CD4-positive, alpha-beta T cell treated with Interleukin-1 beta for 1 hour (primary cell): ENCODE measurements at regions not wholly inside any gene's neighbourhood (a gene's known extent, or its start where the extent isn't known, plus 50 kb on each side); places are given as distances from the start of the nearest gene placed in this dataset.
A peak's percentile ranks its signal among the peaks of the same experiment; 100 is the strongest.

Experiments used
- DNase-seq, 2 donors: peaks; one replicate each; pipeline ENCODE4 v3.0.0-alpha.2; 2020 to 2022

DNA sequence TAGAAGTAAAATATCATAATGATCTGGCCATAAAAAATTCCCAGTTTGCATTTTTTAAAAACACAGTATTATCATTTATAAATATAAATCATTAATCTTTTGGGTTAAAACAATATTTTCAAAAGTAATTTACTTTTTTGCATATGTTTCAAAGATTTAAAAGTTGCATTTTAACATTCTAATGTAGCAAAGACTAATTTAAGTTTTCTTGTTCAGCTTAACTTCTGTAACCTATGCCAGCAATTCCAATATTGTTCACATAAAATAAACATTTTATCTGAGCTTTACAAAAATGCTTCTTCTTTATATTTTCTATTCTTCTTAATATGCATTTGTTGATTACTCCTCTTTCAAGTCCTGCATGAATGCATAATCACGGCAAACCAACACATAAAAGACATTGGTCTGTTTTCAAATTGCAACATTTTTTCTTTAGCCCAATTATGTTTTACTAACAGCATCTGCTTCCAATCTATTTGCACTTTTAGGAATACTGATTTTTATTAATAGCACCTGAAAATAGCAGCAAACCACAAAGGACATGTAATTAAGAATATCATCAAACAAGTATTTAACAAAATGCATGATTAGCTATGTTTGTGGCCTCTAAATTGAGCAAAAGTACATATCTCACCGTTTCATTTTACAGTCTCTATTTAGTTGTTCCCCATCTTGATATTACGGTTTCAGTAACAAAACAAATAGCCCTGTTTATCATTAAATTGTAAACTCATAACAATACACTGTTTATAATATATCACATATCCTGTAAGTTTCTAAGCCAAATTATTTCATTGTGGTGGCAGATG, 286.9 kb upstream of the NFE2L3 start:
- no peak for DNase-seq

DNA sequence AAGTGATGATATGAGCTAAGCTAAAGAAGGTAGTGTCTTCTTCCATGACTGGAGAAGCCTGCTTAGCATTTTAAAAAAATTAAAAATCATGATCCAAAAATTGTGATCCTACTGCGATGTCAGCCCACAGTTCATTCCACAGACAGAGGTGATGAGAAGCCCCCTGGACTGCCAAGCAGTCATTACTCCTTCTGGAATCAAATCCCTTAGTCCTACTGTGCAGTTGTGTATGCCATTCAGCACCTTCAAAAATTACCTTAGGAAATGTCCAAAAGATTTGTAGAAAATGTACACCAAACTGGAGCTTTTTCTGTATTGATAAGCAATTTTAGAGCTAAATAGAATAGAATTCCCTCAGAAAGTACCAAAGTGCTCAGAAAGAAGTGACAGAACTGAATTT, 283.5 kb upstream of the NFE2L3 start:
- no peak for DNase-seq

DNA sequence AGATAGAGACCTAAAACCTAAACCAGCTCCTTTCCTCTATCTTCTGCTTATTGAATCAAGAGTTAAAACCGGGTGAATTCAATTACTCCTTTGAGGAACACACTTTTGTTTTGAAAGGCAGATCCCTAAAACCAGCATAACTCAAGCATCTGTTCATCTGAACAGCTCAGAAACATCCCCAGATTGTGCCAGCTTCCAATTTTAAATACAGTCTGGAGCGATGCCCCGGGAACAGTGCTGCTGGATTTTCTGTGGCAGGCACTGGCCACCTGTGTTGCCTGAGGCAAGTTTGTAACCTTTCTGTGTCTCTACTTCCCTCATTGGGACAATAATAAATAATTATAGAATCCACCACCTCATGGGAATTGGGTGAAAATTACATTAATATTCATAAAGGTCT, 281.4 kb upstream of the NFE2L3 start:
- DNase-seq: no peak

DNA sequence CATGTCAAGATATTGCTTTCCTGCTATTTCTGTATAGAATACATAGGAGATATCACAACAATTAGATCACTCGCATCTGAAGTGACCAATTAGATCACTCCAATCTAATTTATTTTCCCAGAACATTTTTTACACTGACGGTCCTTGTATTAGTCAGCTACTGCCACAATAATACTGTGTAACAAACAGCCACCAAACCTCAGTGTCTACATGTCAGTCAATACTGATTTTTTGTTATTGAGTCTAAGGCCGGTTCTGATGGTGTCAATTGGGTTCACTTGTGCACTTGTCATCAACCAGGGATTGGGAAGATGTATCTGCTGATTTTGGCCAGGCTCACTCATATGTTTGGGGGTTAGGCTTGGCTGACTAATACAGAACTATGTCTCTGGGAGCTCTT, 275.9 kb upstream of the NFE2L3 start:
- no peak for DNase-seq

DNA sequence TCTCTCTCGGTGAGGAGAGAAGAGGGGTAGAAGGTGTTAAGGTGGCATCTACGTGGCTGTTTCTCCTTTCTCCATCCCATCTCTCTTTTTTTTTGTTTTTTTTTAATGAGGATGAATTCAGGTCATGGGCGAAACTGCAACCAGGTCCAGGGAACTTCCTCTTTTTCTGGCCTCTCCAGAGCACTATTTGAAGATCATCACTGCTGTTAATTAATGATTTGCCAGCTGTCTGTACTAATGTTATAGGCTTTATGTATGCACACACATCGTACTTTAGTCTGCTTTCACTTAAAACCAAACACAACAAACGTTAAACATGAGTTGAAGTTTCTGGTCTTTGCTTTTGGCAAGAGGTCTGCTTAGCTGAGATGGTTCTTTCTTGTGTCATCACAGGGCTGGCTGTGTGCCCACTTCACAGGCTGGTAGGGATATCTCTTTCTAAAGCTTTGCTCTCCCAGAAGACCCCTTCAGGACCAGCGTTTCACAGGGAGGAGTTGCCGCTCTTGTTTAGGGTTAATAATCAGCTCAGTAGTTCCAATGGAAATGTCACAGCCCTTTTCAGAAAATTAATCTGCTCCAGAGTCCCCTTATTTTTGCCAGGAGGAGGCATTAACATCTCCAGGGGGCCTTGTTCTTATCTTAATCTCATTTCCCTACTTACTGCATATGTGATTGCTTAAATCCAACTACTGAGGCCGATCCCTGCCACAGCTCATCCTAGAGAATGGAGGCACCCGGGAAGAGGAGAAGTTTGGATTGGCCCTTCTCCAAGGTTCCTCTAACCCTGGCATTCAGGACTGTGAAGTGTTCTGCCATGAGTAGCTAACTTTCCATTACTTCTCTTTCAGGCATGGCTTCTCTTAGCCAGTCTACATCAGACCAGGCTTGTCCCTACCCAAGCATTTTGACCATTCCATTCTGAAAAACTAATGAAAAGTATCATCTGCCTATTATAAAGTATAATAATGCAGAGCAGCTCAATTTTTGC, 273.9 kb upstream of the NFE2L3 start:
- no peak for DNase-seq

DNA sequence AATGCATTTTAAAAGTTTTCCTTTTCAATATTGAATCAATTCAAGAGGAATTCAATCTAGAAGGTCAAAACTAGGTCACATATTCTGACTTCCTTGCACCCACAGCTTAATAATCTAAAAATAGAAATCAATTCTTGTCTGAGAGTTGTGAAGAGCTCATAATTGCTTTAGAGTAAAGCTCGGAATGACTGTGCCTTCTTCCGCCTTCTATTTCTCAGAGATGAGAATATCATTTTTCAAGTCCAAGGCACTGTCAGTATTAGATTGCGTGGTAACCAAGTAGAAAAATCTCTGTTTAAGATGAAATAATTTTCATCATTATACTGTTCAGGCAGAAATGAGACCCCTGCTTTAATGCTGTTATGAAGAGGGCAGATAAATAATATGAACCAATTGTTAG, 272.2 kb upstream of the NFE2L3 start:
- no peak for DNase-seq

DNA sequence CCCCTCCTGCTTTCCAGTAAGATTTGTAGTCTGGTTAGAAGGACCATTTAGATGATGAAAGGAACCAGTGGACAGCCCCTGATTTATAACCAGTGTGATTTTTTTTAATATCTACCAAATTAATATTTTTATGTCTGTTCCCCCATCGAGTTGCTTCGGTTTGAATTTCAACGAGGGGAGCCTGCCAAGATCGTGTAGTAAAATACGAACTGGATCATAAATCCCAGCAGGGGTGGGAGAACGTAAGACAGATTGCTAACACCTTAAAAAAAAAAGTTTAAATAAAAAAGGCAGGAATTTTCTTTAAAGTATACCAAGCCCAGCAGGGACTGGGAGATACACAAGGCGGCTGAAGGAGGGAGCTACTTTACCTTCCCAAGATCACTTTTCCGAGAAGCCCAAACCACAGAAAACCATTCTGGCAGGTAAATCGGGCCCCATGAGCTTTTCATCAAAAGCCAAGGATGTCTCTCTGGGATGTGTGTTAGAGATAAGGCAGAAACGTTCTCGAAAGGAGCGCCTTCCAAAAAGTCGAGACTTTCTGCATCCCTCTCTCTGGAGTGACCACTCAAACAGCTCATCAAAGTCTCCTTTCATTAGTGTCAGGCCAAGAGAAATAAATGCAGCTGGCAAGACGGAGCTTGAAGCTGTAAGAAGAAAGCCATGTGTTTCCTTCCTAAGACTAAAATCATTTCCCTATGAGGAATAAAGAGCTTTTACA, 270.5 kb upstream of the NFE2L3 start:
- no peak for DNase-seq

DNA sequence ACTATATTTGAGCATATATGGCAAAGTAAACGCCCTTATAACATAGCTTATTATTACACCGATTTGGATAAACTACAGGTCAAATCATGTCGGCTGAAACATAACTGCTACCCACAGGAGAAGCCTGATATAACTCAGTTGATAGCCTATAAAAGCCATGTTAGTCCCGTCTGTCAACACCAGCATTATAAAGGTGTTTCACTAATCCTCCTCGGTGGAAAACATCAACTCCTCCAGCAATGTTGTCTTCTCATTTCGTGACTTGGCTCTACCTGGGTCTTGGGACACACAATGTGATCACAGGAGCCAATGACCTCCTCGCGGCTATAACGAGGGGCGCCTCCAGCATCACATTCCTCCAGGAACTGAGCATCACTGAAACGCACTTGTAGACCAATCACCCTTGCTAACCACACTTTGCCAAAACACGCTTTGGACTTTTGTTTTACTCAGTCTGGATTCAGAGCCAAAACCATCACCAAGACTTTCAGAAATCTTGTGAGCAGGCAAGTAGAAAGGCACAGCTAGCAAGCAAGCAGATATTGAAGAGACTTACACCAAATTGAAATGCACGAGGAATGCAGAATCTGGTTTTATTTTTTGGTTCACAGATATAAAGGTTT, 269.7 kb upstream of the NFE2L3 start:
- DNase-seq: no peak

DNA sequence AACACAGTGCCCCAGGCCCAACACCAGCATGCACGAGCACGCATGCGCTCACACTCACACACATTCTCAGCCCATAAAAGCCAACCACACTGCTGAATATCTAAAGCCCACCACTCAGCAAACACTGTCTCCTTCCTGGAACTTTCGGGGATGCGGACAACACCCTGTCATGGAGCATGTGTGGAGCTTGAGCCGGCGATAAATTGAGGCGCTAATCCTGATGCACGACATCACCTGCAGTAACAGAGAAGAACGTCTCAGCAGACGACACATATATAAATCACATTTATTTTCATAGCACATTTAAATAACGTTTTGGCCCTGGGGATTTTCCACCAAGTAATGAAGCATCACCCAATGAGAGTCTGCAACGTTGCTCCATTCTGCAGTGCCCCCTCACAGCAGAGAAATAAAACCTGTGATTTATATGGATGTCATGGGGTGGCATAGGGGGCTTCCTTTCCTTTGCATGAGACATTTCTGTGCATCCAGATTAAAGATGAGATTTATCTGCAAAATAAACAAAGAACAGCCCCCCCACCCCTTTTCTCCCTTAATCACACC, 267.7 kb upstream of the NFE2L3 start:
- no peak for DNase-seq

DNA sequence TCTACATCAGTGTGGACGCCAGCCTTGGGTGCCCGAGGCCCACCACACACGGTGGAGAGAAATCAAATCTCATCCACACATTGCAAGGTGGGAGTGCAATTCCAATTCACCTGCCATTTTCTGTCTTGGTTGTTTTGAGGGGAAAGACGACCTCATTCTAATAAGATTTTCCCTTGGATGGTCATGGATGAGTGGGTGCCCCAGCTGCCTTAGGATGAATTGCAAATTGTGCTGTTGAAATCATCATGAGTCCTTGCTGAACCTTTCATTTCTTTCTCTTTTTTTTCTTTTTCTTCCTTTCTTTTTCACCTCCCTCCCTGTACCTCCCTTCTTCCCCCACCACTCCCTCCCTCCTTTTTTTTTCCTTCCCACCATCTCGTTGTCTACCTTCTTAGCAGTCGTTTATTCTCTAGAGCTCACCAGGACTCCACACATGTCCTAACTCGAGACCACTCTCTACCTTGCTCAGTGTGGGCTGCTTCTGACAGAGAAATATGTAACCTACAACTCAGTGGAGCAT, 266.9 kb upstream of the NFE2L3 start:
- no peak for DNase-seq

DNA sequence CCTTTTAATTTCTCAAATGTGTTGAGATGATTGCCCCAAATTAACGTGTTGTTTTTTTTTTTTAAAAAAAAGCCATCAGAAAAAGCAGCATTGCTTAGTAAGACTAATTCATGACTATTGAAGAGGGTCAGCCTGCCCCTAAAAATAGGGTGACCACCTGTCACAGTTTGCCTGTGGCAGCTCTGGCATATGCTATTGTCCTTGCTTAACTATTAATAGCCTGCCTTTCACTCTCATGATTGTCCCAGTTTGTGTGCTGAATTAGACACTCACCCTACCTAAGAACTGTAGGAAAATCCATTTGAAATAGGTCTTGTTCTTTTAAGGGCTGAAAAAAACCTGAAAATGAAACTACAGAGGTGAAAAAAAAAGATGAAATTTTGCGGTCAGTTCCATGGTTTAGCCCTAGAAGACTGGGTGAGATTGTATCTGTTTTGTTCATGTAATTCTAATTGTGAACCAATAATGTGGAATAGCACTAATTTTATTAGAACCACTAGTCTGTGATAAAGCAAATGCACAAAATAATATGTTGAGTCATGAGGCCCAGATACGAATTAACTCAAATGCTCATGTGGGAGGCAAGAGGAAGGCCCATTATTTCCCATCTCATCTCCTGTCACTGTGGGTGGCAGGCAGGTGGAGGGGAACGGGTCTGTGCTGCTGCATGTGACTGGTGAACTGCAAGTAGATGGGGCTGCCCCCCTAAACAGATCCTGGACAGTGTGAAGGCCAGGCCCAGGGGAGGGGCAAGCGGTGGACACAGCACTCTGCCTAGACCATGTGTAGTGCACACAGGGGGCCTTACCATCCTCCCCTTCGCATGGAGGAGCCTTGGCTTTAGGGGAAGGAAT, 265.4 kb upstream of the NFE2L3 start:
- DNase-seq: no peak

DNA sequence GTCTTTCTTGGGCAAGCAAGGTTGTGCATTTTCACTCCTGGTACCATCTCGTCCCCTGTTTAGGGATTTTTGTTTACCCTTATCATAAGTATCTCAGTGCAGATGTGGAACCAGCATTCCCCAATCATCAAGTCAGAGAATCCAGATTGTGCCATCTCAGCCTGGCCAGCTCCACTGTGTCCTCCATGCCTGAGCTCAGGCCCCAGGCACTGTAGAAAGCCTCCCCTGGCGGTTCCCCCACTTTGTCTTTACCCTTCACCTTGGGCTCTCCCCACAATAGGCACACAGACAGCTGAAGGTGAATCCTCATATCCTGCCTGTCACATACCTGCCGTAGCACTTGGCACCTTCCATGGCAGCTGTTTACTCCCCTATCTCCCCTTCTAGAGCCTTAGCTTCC, 264.7 kb upstream of the NFE2L3 start:
- DNase-seq: no peak

DNA sequence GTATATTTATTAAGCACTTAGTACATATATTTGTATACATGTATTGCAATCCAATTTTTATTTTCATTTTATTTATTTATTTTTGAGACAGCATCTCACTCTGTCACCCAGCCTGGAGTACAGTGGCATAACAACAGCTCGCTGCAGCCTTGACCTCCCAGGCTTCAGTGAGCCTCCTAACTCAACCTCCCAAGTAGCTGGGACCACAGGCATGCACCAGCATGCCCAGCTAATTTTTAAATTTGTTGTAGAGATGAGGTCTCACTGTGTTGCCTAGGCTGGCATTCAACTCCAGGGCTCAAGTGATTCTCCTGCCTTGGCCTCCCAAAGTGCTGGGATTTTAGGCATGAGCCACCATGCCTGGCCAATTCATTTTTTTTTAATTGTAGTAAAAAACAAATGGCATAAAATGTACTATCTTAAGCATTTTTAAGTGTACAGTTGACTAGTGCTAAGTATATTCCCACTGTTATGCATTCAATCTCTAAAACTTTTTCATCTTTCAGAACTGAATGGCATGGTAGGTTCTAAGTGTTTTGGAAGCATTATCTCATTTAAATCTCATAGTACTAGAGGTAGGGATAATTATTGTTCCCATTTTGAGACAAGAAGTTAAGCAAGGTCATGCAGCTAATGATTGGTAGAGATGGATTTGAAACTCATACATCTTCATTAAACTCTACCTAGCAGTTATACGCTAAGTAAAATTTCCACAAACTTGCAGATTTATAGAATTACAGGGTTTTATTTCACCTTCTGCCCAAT, 264.0 kb upstream of the NFE2L3 start:
- DNase-seq: no peak

DNA sequence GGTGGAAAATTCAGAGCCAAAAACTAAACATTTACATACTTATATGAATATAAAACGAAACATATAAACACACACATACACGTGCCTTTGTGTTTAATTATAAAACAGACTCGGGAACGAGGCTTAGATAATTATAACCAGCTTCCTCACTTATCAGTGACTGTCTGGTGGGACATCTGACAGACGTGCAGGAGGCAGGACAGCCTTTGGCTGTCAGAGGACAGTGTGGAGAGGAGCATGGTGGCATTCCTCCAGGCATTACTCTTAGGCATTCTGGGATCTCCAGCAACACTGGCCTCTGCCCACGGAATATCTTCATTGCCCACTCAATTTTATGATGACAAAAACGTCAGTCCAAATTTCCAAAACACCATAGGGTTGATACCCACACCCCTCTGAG, 262.2 kb upstream of the NFE2L3 start:
- DNase-seq: no peak

DNA sequence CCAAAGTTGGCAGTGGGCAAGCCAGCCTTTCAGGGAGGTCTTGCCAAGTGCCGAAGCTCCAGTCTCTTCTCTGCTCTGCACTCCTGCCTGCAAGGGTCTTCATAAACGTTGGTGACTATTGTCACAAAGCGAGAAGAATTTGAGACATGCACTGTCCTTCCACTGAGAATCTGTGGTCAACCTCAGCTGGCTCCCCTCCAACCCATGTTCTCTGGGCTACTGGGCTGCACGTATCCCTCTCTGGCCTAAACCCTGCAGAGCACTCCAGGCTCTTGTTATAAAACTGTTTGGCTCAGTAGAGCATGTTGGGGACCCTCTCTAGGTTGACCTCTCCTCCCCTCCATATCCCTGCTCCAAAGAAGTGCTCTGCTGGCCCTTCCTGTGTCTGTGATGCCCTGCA, 260.4 kb upstream of the NFE2L3 start:
- DNase-seq: no peak

DNA sequence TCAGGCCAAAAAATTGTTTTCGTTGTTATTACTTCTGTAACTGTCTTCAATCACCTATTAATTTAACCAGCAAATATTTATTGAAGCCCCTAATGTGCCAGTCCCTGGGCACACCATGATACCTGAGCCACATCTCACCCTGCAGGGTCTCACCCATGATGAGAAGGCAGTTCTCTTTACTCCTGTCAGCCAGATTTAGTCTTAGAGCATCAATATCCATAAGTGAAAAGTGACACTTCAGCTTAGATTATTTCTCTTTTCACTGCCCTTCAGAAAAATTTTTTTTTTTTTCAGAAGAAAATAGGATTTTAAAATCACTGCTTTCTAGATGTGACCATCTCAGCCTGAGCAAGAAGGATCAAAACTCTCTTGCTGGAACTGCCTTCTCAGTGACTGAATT, 258.6 kb upstream of the NFE2L3 start:
- DNase-seq: no peak

DNA sequence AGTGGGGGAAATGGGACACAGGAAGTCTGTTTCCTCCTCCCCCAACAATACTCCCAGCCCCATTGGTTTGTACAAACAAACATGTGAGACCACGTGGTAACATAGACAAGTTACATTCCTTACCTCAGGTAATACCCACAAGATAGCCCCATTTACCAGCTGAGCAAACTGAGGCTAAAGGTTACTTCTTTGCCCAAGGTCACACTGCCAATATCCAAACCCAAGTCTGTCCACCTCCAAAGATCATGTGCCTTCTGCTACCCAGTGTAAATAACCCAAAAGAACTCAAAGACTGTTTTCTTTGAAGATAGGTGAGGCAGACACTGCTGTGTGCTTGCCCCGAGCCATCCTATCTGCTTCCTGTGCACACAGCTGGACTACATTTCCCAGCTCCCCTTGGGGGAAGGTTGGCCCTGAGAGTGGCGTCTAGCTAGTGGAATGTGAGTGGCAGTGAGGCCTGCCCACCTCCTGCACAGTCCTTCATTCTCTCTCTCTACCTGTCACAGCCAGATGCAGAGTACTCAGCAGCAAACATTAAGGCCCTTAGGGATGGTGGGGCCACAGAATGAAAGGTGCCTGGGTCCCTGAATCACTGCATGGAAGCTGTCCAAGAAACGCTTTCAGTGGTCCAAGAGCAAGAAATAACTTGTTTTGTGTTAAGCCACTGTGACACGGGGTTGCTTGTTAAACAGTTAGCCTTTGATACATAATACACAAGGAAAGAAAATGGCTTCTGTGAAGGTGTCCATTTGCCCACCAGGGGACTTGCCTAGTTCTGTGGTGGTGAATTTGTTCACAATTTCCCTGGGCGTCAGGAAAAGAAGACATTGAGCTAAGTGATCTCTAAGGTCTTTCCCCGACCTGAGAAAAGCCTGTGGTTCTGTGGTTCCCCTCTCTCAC, 257.7 kb upstream of the NFE2L3 start:
- peak; percentile 49 to 57 for DNase-seq

DNA sequence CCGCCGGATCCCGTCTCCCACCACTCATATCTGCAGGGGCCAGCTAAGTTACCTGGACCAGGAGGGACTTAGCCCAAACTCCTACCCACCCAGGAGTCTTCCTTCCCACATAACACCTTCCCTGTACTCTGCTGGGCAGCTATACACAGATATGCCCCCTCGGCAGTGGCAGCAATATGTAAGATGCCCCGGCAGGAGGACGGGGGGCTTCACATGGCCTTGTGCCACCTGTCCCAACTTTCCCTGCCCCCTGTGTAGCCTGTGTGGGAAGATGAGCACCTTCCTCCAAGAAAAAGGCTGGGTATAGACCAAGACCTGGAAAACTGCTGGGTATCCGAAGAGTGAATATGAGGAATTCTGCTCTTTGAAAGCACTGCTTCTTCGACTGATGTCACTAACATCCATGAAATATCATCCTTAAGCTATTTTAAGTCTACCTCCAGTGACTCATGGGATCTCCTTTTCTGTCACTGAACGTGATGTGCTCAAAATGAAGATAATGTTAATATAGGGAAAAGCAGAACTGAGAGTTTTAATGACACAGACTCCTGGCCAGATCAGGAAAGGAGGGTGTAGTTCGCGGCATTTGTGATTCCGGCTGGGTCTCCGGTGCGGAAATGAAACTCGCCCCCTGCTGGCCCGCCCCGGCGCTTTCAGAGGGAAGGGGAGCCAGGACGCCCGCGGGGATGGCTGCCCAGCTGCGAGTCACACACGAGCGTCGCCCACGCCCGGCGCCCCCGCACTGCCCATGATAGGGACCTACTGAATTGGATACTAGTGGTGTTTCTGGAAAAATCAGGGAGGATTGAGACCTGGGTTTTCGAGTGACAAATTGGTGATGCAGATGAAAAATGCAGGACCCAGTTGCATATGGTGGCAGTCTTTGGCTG, 256.9 kb upstream of the NFE2L3 start:
- peak; percentile 69 to 75 for DNase-seq
